EH (cell line): ENCODE measurements at regions not wholly inside any gene's neighbourhood (a gene's known extent, or its start where the extent isn't known, plus 50 kb on each side); places are given as distances from the start of the nearest gene placed in this dataset.

ENCODE experiments used
- DNase-seq: peaks from one replicate; pipeline ENCODE4 v3.0.0-alpha.2; 2015; ENCODE audit warnings: low read depth

GRCh38 chr1:185681034-185681633 is 53.1 kb upstream of the HMCN1 start:
- DNase-seq = peak; percentile 64

- no peak for DNase-seq
Observed at GRCh38 chr1:185680453-185680852, 53.7 kb upstream of the HMCN1 start.

DNA sequence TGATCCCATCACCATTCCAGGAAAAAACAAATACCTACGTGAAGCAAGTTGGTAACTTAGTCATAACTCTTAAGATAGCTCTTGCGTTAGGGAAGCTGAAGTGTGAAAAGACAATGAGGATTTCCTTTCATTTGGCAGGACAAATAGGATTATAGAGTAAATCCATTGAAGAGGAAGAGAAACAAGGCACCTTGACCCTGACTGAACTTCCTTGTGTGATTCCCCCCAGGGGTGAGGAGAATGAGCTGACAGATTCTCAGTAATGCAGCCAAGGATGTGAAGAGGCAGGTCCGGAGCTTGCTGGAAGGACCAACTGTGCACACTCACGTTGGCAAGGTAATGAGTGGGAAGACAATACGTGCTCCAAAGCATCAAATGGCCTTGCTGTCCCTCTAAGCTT is 55.0 kb upstream of the HMCN1 start:
- DNase-seq = peak; percentile 18

- DNase-seq = no peak
Observed at GRCh38 chr1:185676969-185677368, 57.2 kb upstream of the HMCN1 start.

DNA sequence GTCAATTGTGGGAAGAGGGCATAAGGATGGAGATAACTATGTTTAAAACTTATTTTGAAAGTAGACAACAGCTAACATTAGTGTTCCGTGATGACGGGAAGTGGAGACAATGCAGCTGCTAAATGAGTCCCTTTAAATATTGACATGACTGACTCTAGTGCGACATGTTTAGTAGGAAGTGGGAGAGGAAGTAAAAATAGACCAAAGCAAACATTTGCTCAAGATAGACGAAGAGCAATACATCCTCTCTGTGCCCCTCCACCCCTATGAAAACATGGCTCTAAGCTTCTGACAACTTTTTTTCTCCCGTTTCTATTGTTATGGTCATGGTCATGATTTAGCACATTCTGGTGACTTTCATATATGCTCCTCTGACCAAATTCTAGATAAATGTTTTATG is 60.0 kb upstream of the HMCN1 start:
- DNase-seq = no peak

DNA sequence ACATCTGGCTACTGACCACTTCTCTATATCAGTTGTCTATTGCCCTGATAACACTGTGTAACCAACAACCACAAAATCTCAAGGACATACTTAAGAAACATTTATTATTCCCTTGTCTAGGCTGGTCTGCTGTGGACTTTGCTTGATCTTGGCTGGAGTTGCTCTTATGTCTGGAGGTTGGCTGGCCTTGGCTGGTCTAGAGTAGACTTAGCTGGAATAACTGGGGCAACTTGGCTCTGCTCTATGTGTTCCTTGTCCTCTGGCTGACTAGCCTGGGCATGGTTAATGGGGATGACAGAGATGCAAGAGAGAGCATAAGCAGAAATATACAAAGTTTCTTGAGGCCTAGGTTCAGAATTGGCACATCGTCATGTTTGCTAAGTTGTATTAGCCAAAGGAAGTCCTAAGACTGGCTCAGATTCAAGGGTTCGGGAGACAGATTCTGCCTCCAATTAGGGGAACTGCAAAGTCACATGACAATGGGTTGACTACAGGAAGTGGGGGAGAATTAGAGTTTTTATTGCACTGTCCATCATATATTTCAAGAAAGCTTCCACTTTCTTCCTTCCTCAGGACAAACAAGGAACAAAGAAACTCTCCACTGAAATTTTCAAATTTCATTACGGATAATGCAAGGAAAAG is 61.4 kb upstream of the HMCN1 start:
- DNase-seq = no peak

DNA sequence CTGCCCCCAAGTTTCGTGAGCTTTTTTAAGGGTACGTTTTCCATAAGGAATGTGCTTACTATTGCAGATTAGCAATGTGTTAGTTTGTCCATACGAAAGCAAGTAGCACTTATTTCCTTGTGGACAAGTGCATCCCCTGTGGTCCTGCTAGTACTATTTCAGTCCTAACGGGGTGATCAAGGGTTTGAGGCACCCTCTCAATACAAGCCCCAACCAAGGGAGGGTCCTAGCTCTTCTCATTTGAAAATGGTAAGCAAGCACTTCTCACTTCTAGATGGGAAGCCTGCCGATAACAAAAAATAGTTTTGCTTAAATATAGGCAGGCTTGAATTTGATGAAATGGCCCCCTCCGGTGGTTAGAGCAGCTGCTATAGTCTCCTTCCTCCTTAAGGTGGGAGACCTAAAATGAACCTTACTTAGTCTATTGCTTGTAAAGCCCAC is 64.0 kb upstream of the HMCN1 start:
- peak; percentile 73 for DNase-seq

GRCh38 chr1:185668013-185668412 is 66.2 kb upstream of the HMCN1 start:
- DNase-seq = no peak

- DNase-seq = no peak
Observed at GRCh38 chr1:185666582-185666981, 67.6 kb upstream of the HMCN1 start.

- DNase-seq = no peak
Observed at GRCh38 chr1:185663771-185664296, 70.4 kb upstream of the HMCN1 start.

GRCh38 chr1:185663332-185663731 is 70.9 kb upstream of the HMCN1 start:
- DNase-seq = peak; percentile 28

- no peak for DNase-seq
Observed at GRCh38 chr1:185661971-185662370, 72.2 kb upstream of the HMCN1 start.

DNA sequence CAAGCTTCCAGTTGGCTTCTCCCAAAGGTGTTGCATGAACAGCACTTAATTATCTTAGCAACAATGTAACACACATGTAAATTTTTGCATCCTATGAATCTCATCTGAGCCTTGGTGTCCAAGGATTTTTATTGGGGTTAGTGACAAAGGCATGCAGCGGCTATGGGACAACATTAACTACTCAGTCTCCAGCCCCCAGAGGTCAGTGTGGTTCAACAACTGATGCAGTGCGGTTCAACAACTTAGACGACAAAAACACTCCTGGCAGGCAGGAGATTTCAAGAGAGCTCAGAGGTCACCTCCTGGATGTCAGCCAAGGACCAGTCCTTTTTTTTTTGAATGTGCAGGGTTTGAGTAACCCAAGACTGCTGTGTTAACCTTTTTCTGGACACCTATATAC is 77.5 kb upstream of the HMCN1 start:
- DNase-seq = no peak

- DNase-seq = no peak
Observed at GRCh38 chr1:185654952-185655314, 79.3 kb upstream of the HMCN1 start.

DNA sequence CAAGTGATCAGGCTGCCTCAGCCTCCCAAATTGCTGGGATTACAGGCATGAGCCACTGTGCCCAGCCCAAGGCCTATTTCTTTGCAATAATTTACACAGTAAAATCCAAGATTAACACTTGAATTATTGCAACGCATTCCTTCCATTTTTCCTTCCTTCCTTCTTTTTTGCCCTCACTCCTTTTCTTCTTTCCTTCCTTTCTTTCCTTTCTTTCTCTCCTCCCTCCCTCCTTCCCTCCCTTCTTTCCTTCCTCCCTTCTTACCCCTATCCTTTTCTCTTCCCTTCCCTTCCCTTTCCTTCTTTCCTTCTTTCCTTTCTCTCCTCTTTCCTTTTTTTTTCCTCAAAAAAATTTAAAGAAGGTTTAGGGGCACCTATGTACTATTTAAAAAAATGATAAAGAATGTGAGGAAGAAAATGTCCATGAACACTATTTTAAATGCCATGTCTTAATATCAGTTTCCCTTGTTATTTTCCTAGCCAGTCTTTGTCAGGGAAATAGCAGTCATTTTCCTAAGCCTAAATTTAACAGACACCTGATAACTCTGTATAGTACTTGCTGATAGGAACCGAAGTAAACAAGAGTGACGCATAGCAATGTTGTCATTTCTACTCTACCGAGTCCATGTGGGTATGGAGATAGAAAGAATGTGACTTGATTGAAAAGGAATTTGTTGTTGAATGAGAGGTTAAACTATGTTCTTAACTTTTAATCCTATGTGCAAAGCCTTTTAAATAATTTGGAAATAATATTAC is 79.8 kb upstream of the HMCN1 start:
- DNase-seq = peak; percentile 37

DNA sequence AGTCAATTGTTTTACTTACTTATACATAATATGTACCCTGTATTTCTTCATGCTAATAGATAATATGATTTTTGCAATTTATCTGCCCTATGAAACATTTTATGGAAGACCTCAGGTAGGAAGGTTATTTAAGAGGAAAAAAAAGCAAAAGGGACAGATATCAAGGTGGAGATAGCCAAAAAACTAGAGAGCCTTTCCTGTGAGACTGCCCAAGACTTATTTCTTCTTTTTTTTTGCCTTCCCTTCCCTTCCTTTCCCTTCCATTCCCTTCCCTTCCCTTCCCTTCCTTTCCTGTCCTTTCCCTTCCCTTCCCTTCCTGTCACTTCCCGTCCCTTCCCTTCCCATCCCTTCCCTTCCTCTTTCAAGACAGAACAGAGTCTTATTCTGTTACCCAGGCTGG is 80.6 kb upstream of the HMCN1 start:
- no peak for DNase-seq

GRCh38 chr1:185652348-185652747 is 81.8 kb upstream of the HMCN1 start:
- no peak for DNase-seq

DNA sequence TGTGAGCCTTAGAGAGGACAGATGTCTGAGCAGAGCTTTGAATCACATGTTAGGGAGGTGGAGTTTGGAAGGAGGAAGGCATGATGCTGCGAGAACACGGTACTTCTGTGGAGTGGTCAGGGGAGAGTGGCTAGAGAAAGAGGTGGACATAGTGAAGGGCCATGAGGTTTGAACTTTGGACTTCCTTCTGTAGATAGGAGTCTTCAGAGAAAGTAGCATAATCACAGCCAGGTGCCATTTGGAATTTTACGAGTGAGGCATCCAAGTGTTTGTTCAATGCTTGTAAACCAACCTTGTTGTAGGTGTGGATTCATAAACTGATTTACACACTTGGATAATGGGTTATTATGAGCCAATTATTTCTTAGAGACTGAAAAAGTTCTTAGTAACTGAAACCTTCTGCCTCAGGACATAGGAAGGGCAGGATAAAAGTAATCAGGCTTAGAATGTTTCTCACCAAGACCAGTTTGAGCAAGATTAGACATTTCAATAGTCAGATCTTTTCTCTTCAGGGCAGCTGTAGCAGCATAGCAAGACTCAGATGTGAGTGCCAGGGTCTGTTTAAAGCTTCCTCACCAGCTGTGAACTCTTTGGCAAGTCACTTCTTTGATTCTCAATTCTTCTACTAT is 83.5 kb upstream of the HMCN1 start:
- no peak for DNase-seq

DNA sequence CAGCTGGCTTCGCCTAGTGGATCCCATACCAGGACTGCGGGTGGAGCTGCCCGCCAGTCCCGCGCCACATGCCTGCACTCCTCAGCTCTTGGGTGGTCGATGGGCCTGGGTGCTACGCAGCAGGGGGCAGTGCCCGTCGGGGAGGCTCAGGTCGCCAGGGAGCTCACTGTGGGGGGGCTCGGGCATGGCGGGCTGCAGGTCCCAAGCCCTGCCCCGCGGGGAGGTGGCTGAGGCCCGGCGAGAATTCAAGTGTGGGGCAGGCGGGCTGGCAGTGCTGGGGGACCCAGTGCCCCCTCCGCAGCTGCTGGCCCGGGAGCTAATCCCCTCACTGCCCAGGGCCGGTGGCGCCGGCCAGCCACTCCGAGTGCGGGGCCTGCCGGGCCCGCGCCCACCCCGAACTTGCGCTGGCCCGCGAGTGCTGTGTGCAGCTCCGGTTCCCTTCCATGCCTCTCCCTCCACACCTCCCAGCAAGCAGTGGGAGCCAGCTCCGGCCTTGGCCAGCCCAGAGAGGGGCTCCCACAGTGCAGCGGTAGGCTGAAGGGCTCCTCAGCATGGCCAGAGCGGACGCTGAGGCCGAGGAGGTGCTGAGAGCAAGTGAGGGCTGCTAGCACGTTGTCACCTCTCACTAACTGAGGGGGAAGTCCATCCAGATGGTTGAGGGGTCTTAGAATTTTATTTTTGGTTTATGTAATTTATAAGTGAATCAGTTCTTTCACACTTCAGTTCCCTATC is 85.2 kb upstream of the HMCN1 start:
- no peak for DNase-seq

DNA sequence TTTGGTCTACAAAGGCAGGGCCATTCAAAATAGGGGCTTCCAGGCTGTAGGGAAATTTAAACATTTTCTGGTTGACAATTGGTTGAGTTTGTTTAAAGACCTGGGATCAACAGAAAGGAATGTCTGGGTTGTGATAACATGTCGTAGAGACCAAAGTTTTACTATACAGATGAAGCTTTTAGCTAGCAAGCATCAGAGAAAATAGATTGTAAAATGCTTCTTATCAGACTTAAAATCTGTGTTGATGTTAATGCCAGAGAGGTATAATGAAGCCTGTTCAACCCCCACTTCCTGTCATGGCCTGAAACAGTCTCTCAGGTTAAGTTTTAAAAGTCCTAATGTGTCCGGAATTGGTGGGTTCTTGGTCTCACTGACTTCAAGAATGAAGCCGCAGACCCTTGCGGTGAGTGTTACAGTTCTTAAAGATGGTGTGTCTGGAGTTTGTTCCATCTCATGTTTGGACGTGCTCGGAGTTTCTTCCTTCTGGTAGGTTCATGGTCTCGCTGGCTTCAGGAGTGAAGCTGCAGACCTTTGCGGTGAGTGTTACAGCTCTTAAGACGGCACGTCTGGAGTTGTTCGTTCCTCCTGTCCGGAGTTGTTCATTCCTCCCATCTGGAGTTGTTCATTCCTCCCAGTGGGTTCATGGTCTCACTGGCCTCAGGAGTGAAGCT is 86.5 kb upstream of the HMCN1 start:
- DNase-seq = peak; percentile 66

GRCh38 chr1:185646202-185646683 is 87.9 kb upstream of the HMCN1 start:
- peak; percentile 100 for DNase-seq
